Endothelial cell (in vitro differentiated cells): ENCODE measurements at regions not wholly inside any gene's neighbourhood (a gene's known extent, or its start where the extent isn't known, plus 50 kb on each side); places are given as distances from the start of the nearest gene placed in this dataset.

Experiments used
- DNase-seq: peaks from one replicate; pipeline ENCODE4 v3.0.0; 2021; ENCODE audit warnings: low spot score
- H3K27ac Mint-ChIP-seq: one replicate; pipeline ENCODE4 v1.8.0; 2021; ENCODE audit warnings: mixed read lengths, inconsistent platforms; ENCODE audit not compliant: unreplicated experiment
- H3K27me3 Mint-ChIP-seq: one replicate; pipeline ENCODE4 v1.8.0; 2021; ENCODE audit warnings: mild to moderate bottlenecking, moderate library complexity, mixed read lengths, inconsistent platforms; ENCODE audit not compliant: unreplicated experiment
- H3K36me3 Mint-ChIP-seq: one replicate; pipeline ENCODE4 v1.8.0; 2021; ENCODE audit warnings: mild to moderate bottlenecking, low read depth, mixed read lengths, inconsistent platforms; ENCODE audit not compliant: unreplicated experiment
- H3K4me1 Mint-ChIP-seq: one replicate; pipeline ENCODE4 v1.8.0; 2021; ENCODE audit warnings: mild to moderate bottlenecking, mixed read lengths, inconsistent platforms; ENCODE audit not compliant: unreplicated experiment
- H3K4me3 Mint-ChIP-seq: one replicate; pipeline ENCODE4 v1.8.0; 2021; ENCODE audit warnings: mild to moderate bottlenecking, mixed read lengths, inconsistent platforms; ENCODE audit not compliant: unreplicated experiment
- H3K9me3 Mint-ChIP-seq: one replicate; pipeline ENCODE4 v1.8.0; 2021; ENCODE audit warnings: mixed read lengths, inconsistent platforms; ENCODE audit not compliant: unreplicated experiment
- CTCF ChIP-seq: fragments of 200-600 bp; sonication (generic); IDR thresholded peaks from one replicate; pipeline ENCODE4 v1.5.0; 2021; ENCODE audit warnings: antibody characterized with exemption; ENCODE audit not compliant: unreplicated experiment

GRCh38 chr4:73348185-73348584 lies 55.9 kb upstream of the ALB start:
- Mint-ChIP-seq H3K36me3 (no peaks in the 10 kb centered on the region), H3K9me3 (no peaks in the 10 kb centered on the region), H3K27ac (no peak overlapping the region), H3K27me3 (no peaks in the 10 kb centered on the region), H3K4me1 (no peaks in the 10 kb centered on the region), H3K4me3 (no peak overlapping the region)
- TF ChIP-seq CTCF: no peak
- DNase-seq: no peak

- no peak overlapping the region for H3K27ac Mint-ChIP-seq
- no peaks in the 10 kb centered on the region for H3K36me3 Mint-ChIP-seq
- H3K4me1 Mint-ChIP-seq: no peaks in the 10 kb centered on the region
- no peak overlapping the region for H3K4me3 Mint-ChIP-seq
- H3K27me3 Mint-ChIP-seq: no peaks in the 10 kb centered on the region
- TF ChIP-seq CTCF: no peak
- no peak for DNase-seq
- H3K9me3 Mint-ChIP-seq: no peaks in the 10 kb centered on the region
Measured at GRCh38 chr4:73347497-73347896, 56.6 kb upstream of the ALB start.

DNA sequence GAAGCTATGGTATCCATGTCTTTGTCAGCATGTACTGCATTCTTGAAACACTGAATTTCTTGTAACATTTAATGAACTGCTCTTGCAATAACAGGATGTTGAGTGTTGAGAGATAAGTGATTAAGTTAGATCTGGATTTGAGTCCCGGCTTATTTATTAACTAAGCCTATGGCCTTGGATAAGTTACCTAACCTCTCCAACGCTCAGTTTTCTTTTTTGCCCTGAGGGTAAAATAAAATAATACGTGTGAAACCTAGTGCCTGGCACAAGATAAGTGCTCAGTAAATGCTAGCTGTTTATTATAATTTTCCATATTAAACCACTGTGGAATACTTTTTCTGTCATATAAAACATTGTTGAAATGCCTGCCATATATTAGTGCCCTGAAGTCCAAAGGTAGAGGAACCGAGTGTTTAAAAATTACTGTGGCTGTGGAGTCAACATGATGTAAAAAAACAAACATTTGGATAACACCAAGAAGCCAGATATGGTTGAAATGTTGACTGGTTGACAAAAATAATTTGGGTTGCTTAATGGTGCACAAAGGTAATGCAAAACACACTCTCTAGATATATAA lies 58.6 kb upstream of the ALB start:
- H3K36me3 Mint-ChIP-seq: no peaks in the 10 kb centered on the region
- no peak overlapping the region for H3K4me3 Mint-ChIP-seq
- no peaks in the 10 kb centered on the region for H3K9me3 Mint-ChIP-seq
- no peak for TF ChIP-seq CTCF
- no peaks in the 10 kb centered on the region for H3K27me3 Mint-ChIP-seq
- no peak for DNase-seq
- H3K27ac Mint-ChIP-seq: no peak overlapping the region
- peaks cover 5% of the 10 kb centered on the region for H3K4me1 Mint-ChIP-seq

DNA sequence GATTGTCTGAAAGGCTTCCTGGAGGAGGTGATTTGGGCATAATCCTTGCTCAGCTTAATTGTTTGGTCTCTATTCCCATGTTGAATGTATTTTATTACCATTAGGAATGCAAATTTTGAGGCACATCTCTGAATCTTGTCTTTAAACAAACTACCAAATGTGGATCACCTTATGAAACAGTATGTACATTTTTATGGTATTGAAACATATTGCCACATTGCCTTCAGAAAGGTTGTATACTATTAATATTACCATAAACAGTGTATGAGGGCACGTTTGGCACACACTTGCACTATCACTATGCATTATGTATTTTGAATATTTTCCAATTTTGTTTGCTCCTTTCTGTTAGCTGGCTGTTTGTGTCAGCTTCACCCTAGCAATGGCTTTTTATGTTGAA lies 60.0 kb upstream of the ALB start:
- Mint-ChIP-seq H3K9me3 (no peaks in the 10 kb centered on the region), H3K4me1 (peaks cover 5% of the 10 kb centered on the region), H3K27ac (no peak overlapping the region), H3K27me3 (no peaks in the 10 kb centered on the region), H3K4me3 (no peak overlapping the region), H3K36me3 (no peaks in the 10 kb centered on the region)
- no peak for TF ChIP-seq CTCF
- DNase-seq: no peak

- Mint-ChIP-seq H3K4me3 (no peak overlapping the region), H3K36me3 (no peaks in the 10 kb centered on the region), H3K27me3 (peaks cover 1% of the 10 kb centered on the region), H3K27ac (no peak overlapping the region), H3K9me3 (no peaks in the 10 kb centered on the region), H3K4me1 (peaks cover 5% of the 10 kb centered on the region)
- no peak for DNase-seq
- TF ChIP-seq CTCF: no peak
Measured at GRCh38 chr4:73343432-73343831, 60.7 kb upstream of the ALB start.
